Right lobe of liver (tissue), 6 donors: ENCODE measurements at regions not wholly inside any gene's neighbourhood (a gene's known extent, or its start where the extent isn't known, plus 50 kb on each side); places are given as distances from the start of the nearest gene placed in this dataset.

ENCODE experiments used
- ATAC-seq, 4 donors: fragments of 200-7000 bp; cut with Tn5 transposase; one replicate each; pipeline ENCODE4 v1.9.1; 2020; ENCODE audit warnings: mild to moderate bottlenecking in 4 of 4, moderate library complexity in 4 of 4
- DNase-seq, 3 donors: peaks; one replicate each; pipeline ENCODE4 v3.0.0-alpha.2; 2020
- H3K27ac ChIP-seq, 3 donors: fragments of 200-600 bp; one replicate each; pipeline ENCODE4 v1.8.0; 2022
- H3K27me3 ChIP-seq, 2 donors: fragments of 200-600 bp; one replicate each; pipeline ENCODE4 v1.8.0; 2022
- H3K36me3 ChIP-seq, 4 donors: fragments of 200-600 bp; sonication (generic) in 1 of 4; one replicate each; pipeline versions ENCODE4 v1.5.1 to v1.8.0; 2017 to 2022; ENCODE audit warnings: control low read depth in 1 of 4
- H3K4me1 ChIP-seq, 4 donors: fragments of 200-600 bp; sonication (generic) in 1 of 4; one replicate each; pipeline versions ENCODE4 v1.5.1 to v1.8.0; 2017 to 2022; ENCODE audit warnings: control low read depth in 1 of 4
- H3K4me3 ChIP-seq, 3 donors: fragments of 200-600 bp; one replicate each; pipeline ENCODE4 v1.8.0; 2022
- H3K9me3 ChIP-seq, 4 donors: fragments of 200-600 bp; sonication (generic) in 1 of 4; one replicate each; pipeline versions ENCODE4 v1.5.1 to v1.8.0; 2017 to 2022; ENCODE audit warnings: control low read depth in 1 of 4
- CTCF ChIP-seq, 4 donors: fragments of 200-600 bp in 3 of 4; fragments of 450-650 bp in 1 of 4; IDR thresholded peaks; one replicate each; pipeline versions ENCODE4 v1.5.1 to v1.8.0; 2016 to 2022; ENCODE audit warnings: antibody characterized with exemption in 4 of 4, mild to moderate bottlenecking in 2 of 4
- POLR2A ChIP-seq: fragments of 450-650 bp; IDR thresholded peaks from one replicate; pipeline ENCODE4 v1.6.1; 2017; ENCODE audit warnings: antibody characterized with exemption, mild to moderate bottlenecking
- WGBS: methylation state at CpG from one replicate; pipeline ENCODE4 v1.1.6; 2018; ENCODE audit warnings: low coverage, low lambda C conversion rate; ENCODE audit not compliant: insufficient coverage; ENCODE audit errors: missing lambda C conversion rate; 5-methylcytosine and 5-hydroxymethylcytosine counted together
- intact Hi-C, 2 donors: fragments of 100-400 bp; cut with DNase I; formaldehyde crosslinking; loops; one replicate each; pipeline versions ENCODE4 v1.11.2 to v1.14.1; 2022
- donor health status: DM: no; HTN: yes; CAD: no.
- donor health status: DM: no; HTN: no; CAD: no.
- donor health status: DM: no; HTN: no; CAD: no.
- donor health status: DM: no; HTN: yes; CAD: no.
- donor health status: DM: no; HTN: yes; CAD: no.

- Histone ChIP-seq H3K36me3 (no peaks in the 10 kb centered on the region), H3K4me3 (no peak overlapping the region), H3K27ac (no peak overlapping the region), H3K27me3 (no peaks in the 10 kb centered on the region), H3K9me3 (no peaks in the 10 kb centered on the region), H3K4me1 (no peaks in the 10 kb centered on the region)
- WGBS: 35% methylated on average over 7 of the region's 13 CpGs
- TF ChIP-seq POLR2A (no peak), CTCF (IDR thresholded peaks at IDR 0.05) (no peak)
- no peak for ATAC-seq
- DNase-seq: no peak
- intact Hi-C loops: loop anchor here in 1 of 2 donors (10.0 kb wide), 1 partner anchor 57 kb away; no protein-coding TSS in a partner anchor
These were observed 95.5 kb upstream of the PPP2R3B start for GRCh38 chrX:482192-482701.

- 57% methylated on average over 16 of the region's 23 CpGs for WGBS
- TF ChIP-seq CTCF (IDR thresholded peaks at IDR 0.05): no peak
- no peak for TF ChIP-seq POLR2A
- DNase-seq (no peak), ATAC-seq (no peak)
- H3K27ac ChIP-seq: no peak overlapping the region
- H3K9me3 ChIP-seq: no peaks in the 10 kb centered on the region
- H3K4me3 ChIP-seq: no peak overlapping the region
- H3K27me3 ChIP-seq: no peaks in the 10 kb centered on the region
- H3K4me1 ChIP-seq: no peaks in the 10 kb centered on the region
- intact Hi-C loops: loop anchor here in 1 of 2 donors (10.0 kb wide), 1 partner anchor 58 kb away; no protein-coding TSS in a partner anchor
- no peaks in the 10 kb centered on the region for H3K36me3 ChIP-seq
These were observed 96.0 kb upstream of the PPP2R3B start for GRCh38 chrX:482702-483203.

GRCh38 chrX:485368-485767 lies 98.7 kb upstream of the PPP2R3B start:
- no peak for ATAC-seq
- Histone ChIP-seq H3K27ac (no peak overlapping the region), H3K4me1 (no peaks in the 10 kb centered on the region), H3K4me3 (no peak overlapping the region), H3K27me3 (no peaks in the 10 kb centered on the region), H3K9me3 (no peaks in the 10 kb centered on the region), H3K36me3 (no peaks in the 10 kb centered on the region)
- no peak for TF ChIP-seq CTCF (IDR thresholded peaks at IDR 0.05)
- TF ChIP-seq POLR2A: no peak
- intact Hi-C loops: loop anchor here in 1 of 2 donors (10.0 kb wide), 1 partner anchor 61 kb away; no protein-coding TSS in a partner anchor
- WGBS: 83% methylated on average over 5 of the region's 13 CpGs
- DNase-seq: no peak

GRCh38 chrX:486325-486724 lies 99.6 kb upstream of the PPP2R3B start:
- Histone ChIP-seq H3K9me3 (no peaks in the 10 kb centered on the region), H3K4me3 (no peak overlapping the region), H3K27me3 (no peaks in the 10 kb centered on the region), H3K36me3 (no peaks in the 10 kb centered on the region), H3K4me1 (no peaks in the 10 kb centered on the region), H3K27ac (no peak overlapping the region)
- WGBS: 79% methylated on average over 4 of the region's 4 CpGs
- DNase-seq (no peak), ATAC-seq (no peak)
- intact Hi-C loops: loop anchor here in 1 of 2 donors (10.0 kb wide), 1 partner anchor 62 kb away; no protein-coding TSS in a partner anchor
- TF ChIP-seq CTCF (IDR thresholded peaks at IDR 0.05) (no peak), POLR2A (no peak)
